Choroid plexus epithelial cell (primary cell): ENCODE measurements at regions not wholly inside any gene's neighbourhood (a gene's known extent, or its start where the extent isn't known, plus 50 kb on each side); places are given as distances from the start of the nearest gene placed in this dataset.

Experiments used
- DNase-seq: peaks from one replicate; pipeline ENCODE4 v3.0.0-alpha.2; 2010; ENCODE audit warnings: low read depth
- H3K4me3 ChIP-seq: 2 replicates; pipeline ENCODE4 v1.5.1; 2011; ENCODE audit warnings: low read depth, mild to moderate bottlenecking, control low read depth, low read length, moderate library complexity
- CTCF ChIP-seq: conservative IDR thresholded peaks from 2 replicates; pipeline ENCODE4 v1.5.1; 2011; ENCODE audit warnings: low read depth, mild to moderate bottlenecking, control low read depth, inconsistent platforms, low read length, moderate library complexity

DNA sequence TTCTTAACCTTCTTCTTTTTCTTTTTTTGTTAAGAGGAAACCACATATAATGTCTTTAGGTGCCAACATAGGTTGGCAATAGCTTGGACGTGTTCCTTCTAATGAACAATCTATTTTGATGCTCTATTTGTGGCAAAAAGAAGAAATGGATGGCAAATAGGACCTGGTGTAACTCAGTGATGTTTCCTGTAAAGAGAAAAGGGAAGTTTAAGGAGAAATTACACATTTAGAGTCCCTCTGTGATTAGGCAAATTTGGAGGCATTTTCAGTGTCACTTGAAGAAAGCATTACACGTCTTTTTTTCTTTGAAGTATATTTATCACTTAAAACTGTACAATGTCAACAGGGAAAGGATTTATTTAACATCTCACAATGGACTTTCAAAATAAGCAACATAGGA is 327.1 kb downstream of the ZIC1 start:
- TF ChIP-seq CTCF = no peak
- no peak overlapping the region for H3K4me3 ChIP-seq
- no peak for DNase-seq

- TF ChIP-seq CTCF = no peak
- peak; percentile 53 for DNase-seq
Observed at GRCh38 chr3:147737376-147737775, 328.2 kb downstream of the ZIC1 start.

GRCh38 chr3:147740928-147741327 is 331.8 kb downstream of the ZIC1 start:
- no peak overlapping the region for H3K4me3 ChIP-seq
- no peak for DNase-seq
- TF ChIP-seq CTCF = no peak

More at GRCh38 chr3:147737376-147737775, 328.2 kb downstream of the ZIC1 start:
- no peak overlapping the region for H3K4me3 ChIP-seq

GRCh38 chr3:147744967-147745366 is 335.8 kb downstream of the ZIC1 start:
- no peak for DNase-seq
- no peak for TF ChIP-seq CTCF
- no peak overlapping the region for H3K4me3 ChIP-seq

DNA sequence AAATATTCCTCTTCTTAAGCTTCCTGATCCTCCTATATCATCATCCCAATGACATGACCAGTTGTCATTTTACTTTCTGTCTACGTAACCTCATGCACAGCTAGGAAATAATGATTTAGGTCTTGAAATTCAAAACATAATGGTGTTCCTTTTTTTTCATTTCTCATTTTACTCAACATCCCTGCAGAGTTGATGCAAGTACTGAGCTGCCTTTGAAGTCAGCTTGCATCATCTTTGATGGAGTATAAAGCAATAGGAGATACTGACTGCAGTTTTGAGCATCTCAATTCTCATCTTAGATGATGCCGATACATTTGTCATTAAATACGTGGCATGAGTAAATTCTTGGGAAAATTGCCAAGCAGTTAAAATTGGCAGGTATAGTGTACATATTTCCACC is 346.1 kb downstream of the ZIC1 start:
- no peak overlapping the region for H3K4me3 ChIP-seq
- TF ChIP-seq CTCF = no peak
- no peak for DNase-seq

GRCh38 chr3:147756476-147756875 is 347.3 kb downstream of the ZIC1 start:
- no peak for TF ChIP-seq CTCF
- peak; percentile 26 for DNase-seq

GRCh38 chr3:147757866-147758265 is 348.7 kb downstream of the ZIC1 start:
- no peak for DNase-seq
- no peak for TF ChIP-seq CTCF
- no peak overlapping the region for H3K4me3 ChIP-seq

More at GRCh38 chr3:147756476-147756875, 347.3 kb downstream of the ZIC1 start:
- H3K4me3 ChIP-seq = no peak overlapping the region
